ENCODE measurements at regions not wholly inside any gene's neighbourhood (a gene's known extent, or its start where the extent isn't known, plus 50 kb on each side); places are given as distances from the start of the nearest gene placed in this dataset.

GRCh38 chr7:132672200-132672990 is 96.1 kb upstream of the PLXNA4 start:
- no peak for DNase-seq (ENCODE audit: low read depth in 3 of 3)

GRCh38 chr7:132666774-132667172 is 90.5 kb upstream of the PLXNA4 start:
- DNase-seq (ENCODE audit: low read depth in 3 of 3), result no peak

- DNase-seq (ENCODE audit: low read depth in 3 of 3), result no peak
Measured at GRCh38 chr7:132666071-132666773, 90.0 kb upstream of the PLXNA4 start.

- DNase-seq (ENCODE audit: low read depth in 3 of 3), result no peak
Measured at GRCh38 chr7:132656846-132657776, 80.8 kb upstream of the PLXNA4 start.

GRCh38 chr7:132656341-132656740 is 80.1 kb upstream of the PLXNA4 start:
- DNase-seq (ENCODE audit: low read depth in 3 of 3), result no peak

GRCh38 chr7:132655131-132655727 is 79.0 kb upstream of the PLXNA4 start:
- DNase-seq (ENCODE audit: low read depth in 3 of 3), result peak in 2 of 3 experiments; percentile 12 to 34

- no peak for DNase-seq (ENCODE audit: low read depth in 3 of 3)
Measured at GRCh38 chr7:132654150-132654549, 77.9 kb upstream of the PLXNA4 start.

- no peak for DNase-seq (ENCODE audit: low read depth in 3 of 3)
Measured at GRCh38 chr7:132653366-132653930, 77.2 kb upstream of the PLXNA4 start.

GRCh38 chr7:132652507-132652906 is 76.2 kb upstream of the PLXNA4 start:
- no peak for DNase-seq (ENCODE audit: low read depth in 3 of 3)

- DNase-seq (ENCODE audit: low read depth in 3 of 3), result no peak
Measured at GRCh38 chr7:132650498-132650897, 74.2 kb upstream of the PLXNA4 start.

- no peak for DNase-seq (ENCODE audit: low read depth in 3 of 3)
Measured at GRCh38 chr7:132647311-132647710, 71.0 kb upstream of the PLXNA4 start.

- no peak for DNase-seq (ENCODE audit: low read depth in 3 of 3)
Measured at GRCh38 chr7:132646052-132646451, 69.8 kb upstream of the PLXNA4 start.

- no peak for DNase-seq (ENCODE audit: low read depth in 3 of 3)
Measured at GRCh38 chr7:132643302-132643701, 67.0 kb upstream of the PLXNA4 start.

- no peak for DNase-seq (ENCODE audit: low read depth in 3 of 3)
Measured at GRCh38 chr7:132641238-132641637, 65.0 kb upstream of the PLXNA4 start.

GRCh38 chr7:132639983-132640382 is 63.7 kb upstream of the PLXNA4 start:
- no peak for DNase-seq (ENCODE audit: low read depth in 3 of 3)

- DNase-seq (ENCODE audit: low read depth in 3 of 3), result no peak
Measured at GRCh38 chr7:132638000-132638399, 61.7 kb upstream of the PLXNA4 start.

- DNase-seq (ENCODE audit: low read depth in 3 of 3), result no peak
Measured at GRCh38 chr7:132636581-132636980, 60.3 kb upstream of the PLXNA4 start.

- DNase-seq (ENCODE audit: low read depth in 3 of 3), result no peak
Measured at GRCh38 chr7:132635127-132635526, 58.9 kb upstream of the PLXNA4 start.

GRCh38 chr7:132630834-132631233 is 54.6 kb upstream of the PLXNA4 start:
- DNase-seq (ENCODE audit: low read depth in 3 of 3), result no peak

Measured in stimulated activated CD4-positive, alpha-beta T cell treated with anti-CD3 and anti-CD28 coated beads, TNF-alpha, amount 100 ng/mL, for 24 hours (primary cell).